GM19239 (cell line): ENCODE measurements at regions not wholly inside any gene's neighbourhood (a gene's known extent, or its start where the extent isn't known, plus 50 kb on each side); places are given as distances from the start of the nearest gene placed in this dataset.
A peak's percentile ranks its signal among the peaks of the same experiment; 100 is the strongest.
"Not testable (repeated sequence)": the region's sequence is repeated elsewhere in the genome, so short reads cannot be mapped to it uniquely, and the experiment has no call there.

Experiments used
- DNase-seq: peaks from one replicate; pipeline ENCODE4 v3.0.0; 2011; ENCODE audit warnings: low spot score; ENCODE audit not compliant: insufficient read length
- FAIRE-seq: peaks from 2 replicates; lab custom pipeline; 2011; peaks lifted over from hg19 to GRCh38; lab: Jason Lieb, UNC

DNA sequence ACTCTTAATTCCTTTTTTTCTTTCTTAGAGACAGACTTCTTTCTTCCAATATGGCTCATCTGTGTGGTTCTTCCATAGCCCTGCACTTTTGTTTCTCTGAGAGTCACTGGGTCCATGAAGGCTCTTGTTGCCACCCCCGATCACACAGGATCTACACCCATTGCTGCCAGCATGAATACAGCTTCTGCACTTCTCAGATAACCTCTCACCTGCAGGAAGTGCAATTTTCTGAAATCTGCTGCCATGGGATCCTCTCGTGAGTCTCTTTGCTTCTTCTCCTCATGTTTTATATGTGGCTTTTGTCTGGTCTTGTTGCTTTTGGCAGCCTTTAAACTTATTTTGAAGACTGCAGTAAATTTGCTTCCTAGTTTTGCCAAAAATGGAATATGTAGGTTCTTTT is 171.2 kb downstream of the TMEM167A start:
- DNase-seq (no peak), FAIRE-seq (no peak)

DNA sequence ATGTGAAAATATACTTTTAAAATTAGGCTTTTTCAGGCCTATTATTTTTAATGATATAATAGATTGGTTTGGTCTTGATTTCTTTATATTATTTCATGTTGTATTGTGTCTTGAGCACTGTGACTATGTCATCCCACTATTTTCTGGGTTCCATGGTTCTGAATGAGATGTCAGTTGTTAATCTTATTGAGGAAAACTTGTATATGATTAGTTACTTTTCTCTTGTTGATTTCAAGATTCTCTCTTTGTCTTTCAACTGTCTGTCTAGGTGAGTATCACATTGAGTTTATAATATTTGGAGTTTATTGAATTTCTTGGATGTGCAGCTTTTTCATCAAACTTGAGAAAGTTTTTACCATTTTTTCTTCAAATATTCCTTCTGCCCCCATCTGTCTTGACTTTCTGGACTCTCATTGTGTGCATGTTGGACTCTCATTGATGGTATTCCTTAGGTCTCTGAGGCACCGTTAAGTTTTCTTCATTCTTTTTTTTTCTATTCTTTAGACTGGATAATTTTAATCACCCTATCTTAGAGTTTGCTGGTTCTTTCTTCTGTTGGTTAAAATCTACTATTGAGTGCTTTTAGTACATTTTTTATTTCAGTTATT is 175.8 kb downstream of the TMEM167A start:
- FAIRE-seq (no peak), DNase-seq (no peak)

DNA sequence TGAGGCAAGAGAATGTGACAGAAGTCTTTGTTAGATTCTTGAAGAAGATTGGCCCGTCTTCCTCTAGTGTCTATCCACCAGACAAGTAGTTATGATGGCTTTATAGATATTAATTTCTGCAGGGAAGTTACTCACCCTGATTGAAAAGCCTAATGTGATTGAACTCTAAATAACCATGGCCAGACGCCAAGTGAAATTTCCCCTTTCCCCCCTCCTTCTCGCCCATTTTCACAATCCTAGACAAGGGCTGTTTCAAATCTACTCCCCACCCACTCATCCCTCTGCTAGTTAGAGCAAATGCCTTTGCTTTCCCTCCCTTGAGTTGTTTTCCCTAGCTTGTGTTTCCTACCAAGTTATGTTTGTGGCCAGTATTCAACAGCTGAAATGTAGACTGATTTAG is 182.5 kb downstream of the TMEM167A start:
- DNase-seq (no peak), FAIRE-seq (no peak)

DNA sequence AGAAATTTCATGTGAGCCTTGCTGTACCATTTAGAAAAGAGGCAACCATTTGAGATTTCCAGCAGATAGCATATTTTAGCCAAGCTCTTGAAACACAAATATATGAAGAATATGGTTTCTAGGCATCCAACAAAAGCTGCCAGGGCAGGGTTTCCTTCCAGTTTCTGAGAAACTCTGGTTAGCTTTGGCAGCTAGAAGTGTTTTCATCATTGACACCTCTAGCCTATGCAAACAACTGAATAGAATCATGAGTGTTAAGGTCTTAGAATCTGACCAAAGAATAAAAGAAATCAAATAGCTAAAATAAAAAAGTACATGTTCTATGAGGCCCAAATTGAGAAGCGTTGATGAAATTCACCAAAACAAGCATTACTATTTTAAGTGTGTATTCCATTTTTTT is 188.1 kb downstream of the TMEM167A start:
- DNase-seq: no peak
- no peak for FAIRE-seq

DNA sequence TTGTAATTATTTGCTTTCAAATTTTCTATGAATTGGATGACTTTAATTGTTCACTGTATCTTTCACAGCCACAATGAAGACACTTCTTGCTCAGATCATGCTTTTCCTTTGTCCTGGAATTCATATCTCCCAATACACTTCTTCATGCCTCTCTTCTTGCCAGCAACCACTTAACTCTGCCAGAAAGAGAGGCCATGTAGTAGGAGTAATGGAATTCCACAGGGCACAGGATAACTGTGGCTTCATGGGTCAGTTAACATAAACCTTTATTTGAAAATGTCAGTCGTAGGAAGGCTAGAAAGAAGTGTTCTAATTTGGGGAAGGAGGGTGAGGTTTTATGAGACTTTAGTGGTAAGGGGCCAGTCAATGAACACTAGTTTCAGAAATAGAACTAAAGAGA is 190.3 kb downstream of the TMEM167A start:
- DNase-seq: no peak
- FAIRE-seq: no peak

DNA sequence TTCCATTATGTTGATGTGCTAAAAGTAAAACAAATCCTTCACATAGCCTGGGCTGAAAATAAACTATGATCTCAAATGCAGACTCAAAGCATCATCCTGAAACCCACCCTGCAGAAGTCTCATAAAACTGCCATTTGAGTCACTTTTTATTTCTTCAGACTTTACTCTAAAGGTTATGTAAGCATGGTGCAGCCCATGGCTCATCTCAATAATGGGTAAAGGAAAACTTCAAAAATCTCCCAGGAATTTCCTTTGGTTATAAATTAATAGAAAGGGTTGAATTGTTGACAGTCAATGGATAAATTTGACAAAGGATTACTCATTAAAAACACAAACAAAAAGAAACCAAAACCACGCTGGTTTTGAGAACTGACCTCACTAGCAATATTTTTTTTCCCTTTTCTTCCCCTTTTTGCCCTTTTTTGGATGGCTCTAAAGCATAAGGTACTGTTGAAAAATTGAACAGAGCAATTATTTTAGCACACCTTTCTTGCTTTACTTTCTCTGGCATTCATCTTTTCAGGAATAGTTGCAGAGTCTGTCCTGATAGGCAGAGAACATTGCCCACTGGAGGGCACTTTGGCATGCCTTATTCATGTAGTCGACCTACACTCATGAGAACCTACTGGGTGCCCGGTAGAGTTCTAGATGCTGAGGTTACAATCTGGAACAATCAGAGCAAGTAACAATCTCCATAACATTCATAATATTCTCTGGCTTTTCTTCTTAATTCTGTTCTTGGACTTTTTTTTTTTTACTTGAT is 191.4 kb downstream of the TMEM167A start:
- DNase-seq (no peak), FAIRE-seq (peak; percentile 57)

DNA sequence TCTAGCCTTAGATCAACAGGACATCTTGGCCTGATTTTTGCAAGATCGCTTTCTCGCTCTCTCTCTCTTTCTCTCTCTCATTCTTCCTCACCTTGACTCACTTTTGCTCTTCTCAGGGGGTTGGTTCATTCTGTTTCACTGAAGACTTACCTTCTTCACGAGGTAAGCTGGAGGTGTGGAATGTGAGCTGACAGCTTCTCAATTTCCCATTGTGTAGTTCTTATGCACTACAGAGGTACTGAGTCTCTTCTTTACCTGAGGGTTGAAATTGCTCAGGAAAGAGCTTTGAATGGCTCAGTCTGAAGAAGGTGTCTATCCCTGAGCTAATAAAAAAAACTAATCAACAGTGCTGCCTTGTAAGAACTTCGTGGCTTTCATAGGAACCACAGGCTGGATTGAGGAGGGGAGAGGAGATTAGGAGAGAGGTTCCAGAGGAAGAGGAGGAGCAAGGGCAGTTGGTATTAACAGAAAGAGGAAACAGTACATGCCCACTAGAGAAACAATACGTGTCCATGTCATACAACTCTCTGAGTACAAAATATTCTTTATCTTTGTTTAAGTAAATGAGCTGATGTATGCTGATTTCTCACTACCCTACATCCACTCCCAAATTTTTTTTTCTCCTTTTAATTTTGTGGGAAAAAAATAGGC is 192.2 kb downstream of the TMEM167A start:
- no peak for DNase-seq

DNA sequence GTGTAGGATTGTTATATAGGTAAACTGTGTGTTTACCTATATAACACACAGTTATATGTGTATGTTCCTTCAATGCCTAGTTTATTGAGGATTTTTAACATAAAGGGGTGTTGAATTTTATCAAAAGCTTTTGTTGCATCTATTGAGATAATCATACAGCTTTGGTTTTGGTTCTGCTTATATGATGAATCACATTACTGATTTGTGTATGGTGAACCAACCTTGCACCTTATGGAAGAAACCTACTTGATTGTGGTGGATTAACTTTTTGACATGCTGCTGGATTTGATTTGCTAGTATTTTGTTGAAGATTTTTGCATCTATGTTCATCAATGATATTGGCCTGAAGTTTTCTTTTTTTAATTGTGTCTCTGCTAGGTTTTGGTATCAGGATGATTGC is 194.9 kb downstream of the TMEM167A start:
- FAIRE-seq (no peak), DNase-seq (no peak)

More for the DNA sequence above, 192.2 kb downstream of the TMEM167A start:
- FAIRE-seq: no peak

DNA sequence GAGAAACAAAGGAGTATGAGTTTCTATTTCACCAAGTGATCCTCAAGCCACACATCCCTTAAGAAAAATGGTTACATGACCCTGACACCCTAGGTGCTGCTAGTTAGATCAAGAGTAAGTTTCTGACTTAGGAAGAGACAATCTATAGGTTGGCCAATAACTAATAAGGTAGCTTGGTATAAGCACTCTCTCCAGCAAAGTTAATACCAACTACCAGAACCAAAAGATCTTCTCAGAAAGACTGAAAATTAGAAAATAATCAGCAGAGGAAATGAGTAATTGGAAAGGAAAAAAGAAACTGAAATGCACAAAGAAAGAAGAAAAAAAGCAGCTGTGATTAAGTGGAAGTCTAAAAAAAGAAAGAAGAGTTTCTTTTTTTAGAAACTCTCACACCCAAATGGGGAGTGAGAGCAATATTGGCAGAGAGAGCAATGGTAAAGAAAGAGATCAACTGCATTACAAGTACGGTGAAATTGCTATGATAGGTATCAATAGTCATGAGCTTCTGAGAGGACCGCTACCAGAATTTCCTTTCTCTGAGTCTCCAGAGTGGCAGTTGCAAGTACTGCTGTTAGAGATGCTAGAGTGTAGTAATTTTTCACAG is 195.5 kb downstream of the TMEM167A start:
- DNase-seq (no peak), FAIRE-seq (peak; percentile 51)

DNA sequence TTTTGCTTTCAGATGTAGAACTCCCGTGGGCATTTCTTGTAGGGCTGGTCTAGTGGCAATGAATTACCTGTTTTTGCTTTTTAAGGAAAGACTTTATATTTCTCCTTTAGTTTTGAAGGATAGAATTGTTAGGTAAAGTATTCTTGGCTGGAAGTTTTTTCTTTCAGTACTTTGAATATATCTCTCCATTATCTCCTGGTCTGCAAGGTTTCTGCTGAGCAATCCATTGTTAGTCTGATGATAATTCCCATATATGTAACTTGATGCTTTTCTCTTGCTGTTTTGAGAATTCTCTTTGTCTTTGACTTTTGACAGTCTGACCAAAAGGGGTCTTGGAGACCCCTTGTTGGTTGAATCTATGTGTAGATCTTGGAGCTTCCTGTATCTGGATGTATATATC is 198.1 kb downstream of the TMEM167A start:
- no peak for FAIRE-seq
- DNase-seq: no peak

DNA sequence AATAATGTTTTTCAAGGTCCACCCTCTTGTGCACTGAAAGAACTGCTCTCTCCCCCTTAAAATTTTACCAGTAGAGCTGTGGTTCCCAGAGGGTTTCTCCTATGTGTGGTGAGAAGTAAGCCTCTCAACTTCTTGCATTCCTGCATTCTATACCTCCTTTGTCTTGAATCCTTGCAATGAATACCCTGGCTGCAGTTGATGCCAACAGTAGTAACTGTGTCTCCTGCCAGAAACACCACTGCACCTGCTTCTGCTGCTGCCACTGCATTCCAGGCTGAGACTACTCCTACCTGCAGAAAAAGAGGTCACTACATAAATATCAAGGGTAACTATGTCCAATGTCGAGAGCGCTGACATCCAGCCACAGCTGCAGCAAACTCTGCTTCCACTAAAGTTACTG is 203.7 kb downstream of the TMEM167A start:
- DNase-seq (no peak), FAIRE-seq (no peak)

DNA sequence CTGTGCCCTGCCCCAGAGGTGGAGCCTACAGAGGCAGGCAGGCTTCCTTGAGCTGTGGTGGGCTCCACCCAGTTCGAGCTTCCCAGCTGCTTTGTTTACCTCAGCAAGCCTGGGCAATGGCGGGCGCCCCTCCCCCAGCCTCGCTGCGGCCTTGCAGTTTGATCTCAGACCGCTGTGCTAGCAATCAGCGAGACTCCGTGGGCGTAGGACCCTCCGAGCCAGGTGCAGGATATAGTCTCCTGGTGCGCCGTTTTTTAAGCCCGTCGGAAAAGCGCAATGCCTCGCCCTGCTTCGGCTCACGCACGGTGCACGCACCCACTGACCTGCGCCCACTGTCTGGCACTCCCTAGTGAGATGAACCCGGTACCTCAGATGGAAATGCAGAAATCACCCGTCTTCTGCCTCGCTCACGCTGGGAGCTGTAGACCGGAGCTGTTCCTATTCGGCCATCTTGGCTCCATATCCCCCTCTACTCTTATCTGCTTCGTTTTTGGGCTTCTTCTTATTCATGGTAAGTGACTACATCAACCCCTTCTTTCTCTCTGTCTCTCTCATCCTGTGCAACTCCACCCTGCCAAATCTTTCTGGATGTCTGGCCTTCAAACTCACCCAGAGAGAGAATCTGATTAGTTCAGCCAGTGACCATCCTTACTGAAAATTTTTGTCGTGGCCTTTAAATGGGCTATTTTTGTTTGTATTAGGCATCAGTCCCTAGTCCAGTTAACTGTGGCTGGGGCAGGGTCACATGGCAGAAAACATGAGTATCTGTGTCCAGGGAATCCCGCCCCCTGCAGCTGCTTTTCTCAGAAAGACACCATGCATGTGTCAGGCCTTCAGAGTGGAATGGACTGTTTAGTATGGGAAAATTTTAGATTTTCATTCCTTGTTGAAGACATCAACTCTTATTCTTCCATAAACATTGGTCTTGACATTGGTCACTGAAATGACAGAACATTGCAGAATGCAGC is 204.6 kb downstream of the TMEM167A start:
- not testable (repeated sequence) for DNase-seq, FAIRE-seq

DNA sequence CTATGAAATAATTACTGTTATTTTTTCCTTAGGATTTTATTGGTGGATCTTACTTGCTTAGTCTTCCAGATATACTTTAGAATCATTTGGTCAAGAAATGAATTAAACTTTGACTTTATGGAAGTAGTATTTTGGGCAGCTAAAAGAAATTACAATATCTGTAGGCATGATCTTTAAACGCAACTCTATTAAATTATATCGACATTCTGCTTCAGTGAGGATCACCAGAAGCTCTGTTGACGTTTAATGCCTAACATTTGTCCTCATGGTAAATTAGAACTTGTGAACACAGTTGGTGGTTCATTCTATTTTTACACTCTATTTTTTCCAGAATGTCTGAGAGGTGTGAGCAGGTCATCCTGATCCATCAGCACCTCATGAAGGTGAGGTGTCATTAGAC is 211.6 kb downstream of the TMEM167A start:
- DNase-seq (no peak), FAIRE-seq (peak; percentile 55)

DNA sequence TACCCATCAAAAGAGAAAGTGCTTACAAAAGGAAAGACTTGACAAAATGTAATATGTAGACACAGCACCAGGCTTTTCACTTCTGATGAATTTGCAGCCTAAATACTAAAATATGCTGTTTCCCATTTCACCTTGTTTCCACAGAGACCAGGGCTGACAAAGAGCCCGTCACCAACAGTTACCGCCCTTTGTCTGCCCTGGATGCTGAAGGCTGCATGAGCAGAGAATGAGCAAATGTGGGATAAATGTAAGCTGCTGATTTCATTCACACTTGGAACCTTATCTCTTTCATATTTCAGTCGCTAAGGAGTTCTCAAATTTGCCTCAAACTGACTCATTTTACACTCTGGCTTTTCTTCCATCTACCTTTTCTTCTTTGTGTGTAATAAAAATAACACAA is 213.9 kb downstream of the TMEM167A start:
- DNase-seq (no peak), FAIRE-seq (no peak)

DNA sequence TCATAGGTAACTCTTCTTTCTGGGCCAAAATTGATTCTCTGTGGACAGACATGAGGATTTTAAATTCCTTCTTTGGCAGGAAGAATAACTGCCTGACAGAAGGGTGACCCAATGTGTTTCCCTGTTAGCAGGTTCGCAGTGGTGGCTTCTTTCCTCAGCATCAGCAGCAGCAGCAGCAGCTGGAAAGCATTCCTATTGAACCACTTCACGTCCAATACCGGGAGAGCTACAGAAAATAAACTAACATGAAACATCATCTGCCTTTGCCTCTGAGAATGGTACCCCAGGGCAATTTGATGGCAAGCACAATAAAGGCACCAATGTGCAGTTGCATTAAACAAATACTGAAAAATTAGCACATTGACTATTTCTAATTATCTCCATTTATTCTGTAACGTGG is 214.5 kb downstream of the TMEM167A start:
- DNase-seq (no peak), FAIRE-seq (no peak)

DNA sequence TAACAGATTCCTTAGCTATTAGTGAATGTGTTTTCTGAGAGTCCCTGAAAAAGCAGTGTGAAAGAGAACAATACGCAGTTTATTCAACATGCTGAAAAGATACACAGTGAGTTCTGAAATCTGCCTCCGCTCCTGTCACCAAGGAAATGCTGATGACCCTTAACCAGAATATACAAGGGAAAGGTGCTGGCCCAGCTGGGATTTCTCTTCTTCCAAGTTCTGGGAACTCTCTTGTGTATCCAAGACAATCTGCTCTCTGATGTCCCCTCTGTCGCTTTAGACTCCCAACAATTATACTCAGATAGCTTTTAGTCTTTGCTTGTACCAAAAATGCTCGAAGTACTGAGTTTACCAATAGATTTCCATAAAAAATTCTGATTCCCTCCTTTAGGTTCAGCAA is 214.9 kb downstream of the TMEM167A start:
- FAIRE-seq (no peak), DNase-seq (no peak)

DNA sequence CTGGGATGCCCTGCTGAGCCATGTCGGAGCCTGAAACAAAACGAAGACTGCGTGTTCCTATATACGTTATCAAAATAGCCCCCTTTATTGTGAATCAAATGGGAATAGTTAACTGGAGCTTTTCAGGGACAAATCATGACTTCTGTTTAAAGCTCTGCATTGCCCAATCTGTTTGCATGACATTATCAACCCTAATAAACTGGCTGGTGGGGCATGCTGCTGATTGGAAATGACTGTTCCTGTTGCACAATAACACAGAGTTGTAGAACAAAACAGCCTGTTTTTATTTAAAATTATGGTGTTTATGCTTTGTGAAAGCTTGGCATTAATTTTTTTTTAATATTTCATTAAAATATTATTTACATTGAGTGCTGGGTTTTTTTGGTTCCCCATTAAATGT is 215.5 kb downstream of the TMEM167A start:
- no peak for DNase-seq
- no peak for FAIRE-seq

DNA sequence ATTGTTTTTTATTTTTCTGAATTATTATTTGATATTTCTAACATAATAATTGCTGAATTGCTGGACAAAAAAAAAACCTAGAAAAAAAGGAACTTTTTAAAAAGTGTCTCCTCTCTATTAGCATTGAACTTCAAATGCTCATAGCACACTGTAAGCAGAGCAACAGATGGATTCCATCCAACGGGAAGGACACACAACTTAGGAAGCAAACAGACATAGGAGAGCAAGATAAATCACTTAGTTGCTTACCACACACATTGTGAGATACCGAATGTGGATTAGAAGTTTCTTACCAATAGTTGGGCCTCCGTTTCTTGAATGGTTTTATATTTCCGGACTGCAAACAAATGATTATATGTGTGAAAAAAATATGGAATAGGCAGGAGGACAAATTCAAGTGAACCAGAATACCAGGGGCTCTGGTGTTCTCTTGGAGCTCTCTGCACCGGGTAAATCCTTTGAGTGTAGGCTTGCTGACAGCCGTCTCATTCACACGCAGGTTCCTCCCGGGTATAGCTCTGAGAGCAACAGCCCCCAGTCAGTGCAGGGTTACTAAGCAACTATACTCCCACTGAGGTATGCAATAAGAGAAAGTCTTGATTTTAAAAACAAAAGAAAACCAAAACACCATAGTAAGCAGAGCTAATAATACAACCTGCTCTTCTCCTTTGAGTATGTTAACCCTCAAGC is 217.6 kb downstream of the TMEM167A start:
- no peak for DNase-seq
- no peak for FAIRE-seq
